ENCODE measurements at regions not wholly inside any gene's neighbourhood (a gene's known extent, or its start where the extent isn't known, plus 50 kb on each side); places are given as distances from the start of the nearest gene placed in this dataset.
"Not testable (repeated sequence)": the region's sequence is repeated elsewhere in the genome, so short reads cannot be mapped to it uniquely, and the experiment has no call there.

GRCh38 chr18:70582981-70583380, 294.1 kb downstream of the SOCS6 start:
- Histone ChIP-seq H3K36me3 (ENCODE audit: control insufficient read depth in 1 of 2, insufficient read depth in 2 of 2, low read length in 1 of 2) (no peaks in the 10 kb centered on the region), H3K4me1 (ENCODE audit: control insufficient read depth in 1 of 2, insufficient read depth in 2 of 2, low read length in 2 of 2) (no peaks in the 10 kb centered on the region), H3K4me3 (ENCODE audit: low read length in 2 of 2) (no peak overlapping the region), H3K27me3 (ENCODE audit: control insufficient read depth in 1 of 2, insufficient read depth in 2 of 2, low read length in 1 of 2) (no peaks in the 10 kb centered on the region), H3K9me3 (ENCODE audit: control insufficient read depth, low read length) (peaks cover 3% of the 10 kb centered on the region), H3K27ac (ENCODE audit: low read depth in 1 of 2, low read length in 2 of 2) (no peak overlapping the region)
- WGBS, 2 donors: 64 to 67% methylated on average over 2 of the region's 2 CpGs
- no peak for ATAC-seq (ENCODE audit: low FRiP score)
- intact Hi-C loops (cut with DNase I): no loop called here
- no peak for DNase-seq

DNA sequence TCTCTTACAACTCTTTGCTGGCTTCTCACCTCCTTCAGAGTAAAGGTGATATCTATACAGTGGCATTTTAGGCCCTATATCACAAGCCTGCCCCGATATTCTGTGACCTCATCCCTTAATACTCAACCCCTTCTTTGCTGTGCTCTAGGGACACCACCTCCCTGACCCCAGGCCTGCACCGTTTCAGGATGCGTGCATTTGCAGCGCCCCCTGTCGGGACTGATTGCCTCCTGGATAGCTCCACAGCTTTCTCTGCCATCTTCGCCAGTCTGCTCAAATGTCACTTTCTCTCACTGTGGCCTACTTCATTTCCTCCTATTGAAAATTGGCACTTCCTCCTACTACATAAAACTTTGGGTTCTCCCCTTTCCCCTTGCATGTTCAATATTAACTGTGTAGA, 289.6 kb downstream of the SOCS6 start:
- Histone ChIP-seq H3K4me3 (ENCODE audit: low read length in 2 of 2) (no peak overlapping the region), H3K36me3 (ENCODE audit: control insufficient read depth in 1 of 2, insufficient read depth in 2 of 2, low read length in 1 of 2) (no peaks in the 10 kb centered on the region), H3K4me1 (ENCODE audit: control insufficient read depth in 1 of 2, insufficient read depth in 2 of 2, low read length in 2 of 2) (no peaks in the 10 kb centered on the region), H3K9me3 (ENCODE audit: control insufficient read depth, low read length) (no peaks in the 10 kb centered on the region), H3K27ac (ENCODE audit: low read depth in 1 of 2, low read length in 2 of 2) (no peak overlapping the region), H3K27me3 (ENCODE audit: control insufficient read depth in 1 of 2, insufficient read depth in 2 of 2, low read length in 1 of 2) (no peaks in the 10 kb centered on the region)
- 33 to 41% methylated on average over 6 of the region's 6 CpGs for WGBS, 2 donors
- no peak for DNase-seq
- ATAC-seq (ENCODE audit: low FRiP score): no peak
- intact Hi-C loops (cut with DNase I): no loop called here

DNA sequence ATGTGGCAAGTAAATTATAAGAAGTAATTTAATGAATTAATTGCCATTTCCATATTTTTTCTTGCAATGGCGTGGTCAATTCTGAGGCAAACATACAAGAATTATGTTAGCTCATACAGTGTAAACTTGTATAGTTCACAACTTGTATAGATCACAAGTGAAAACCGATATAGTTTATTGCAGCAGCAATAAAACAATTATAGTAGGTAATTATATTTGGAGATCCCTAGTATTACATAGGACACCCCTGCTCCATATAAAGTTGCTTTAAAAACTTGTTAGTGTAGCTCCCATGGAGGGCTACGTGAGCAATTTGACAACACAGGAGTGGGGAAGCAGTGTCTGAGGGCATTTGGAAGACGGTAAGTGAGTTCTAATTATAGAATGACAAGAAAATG, 288.2 kb downstream of the SOCS6 start:
- WGBS, 2 donors: 58 to 60% methylated on average over 4 of the region's 4 CpGs
- intact Hi-C loops (cut with DNase I): no loop called here
- H3K27me3 ChIP-seq (ENCODE audit: control insufficient read depth in 1 of 2, insufficient read depth in 2 of 2, low read length in 1 of 2): no peaks in the 10 kb centered on the region
- H3K4me3 ChIP-seq (ENCODE audit: low read length in 2 of 2): no peak overlapping the region
- no peak overlapping the region for H3K27ac ChIP-seq (ENCODE audit: low read depth in 1 of 2, low read length in 2 of 2)
- no peaks in the 10 kb centered on the region for H3K36me3 ChIP-seq (ENCODE audit: control insufficient read depth in 1 of 2, insufficient read depth in 2 of 2, low read length in 1 of 2)
- no peaks in the 10 kb centered on the region for H3K4me1 ChIP-seq (ENCODE audit: control insufficient read depth in 1 of 2, insufficient read depth in 2 of 2, low read length in 2 of 2)
- no peaks in the 10 kb centered on the region for H3K9me3 ChIP-seq (ENCODE audit: control insufficient read depth, low read length)
- no peak for DNase-seq
- no peak for ATAC-seq (ENCODE audit: low FRiP score)

DNA sequence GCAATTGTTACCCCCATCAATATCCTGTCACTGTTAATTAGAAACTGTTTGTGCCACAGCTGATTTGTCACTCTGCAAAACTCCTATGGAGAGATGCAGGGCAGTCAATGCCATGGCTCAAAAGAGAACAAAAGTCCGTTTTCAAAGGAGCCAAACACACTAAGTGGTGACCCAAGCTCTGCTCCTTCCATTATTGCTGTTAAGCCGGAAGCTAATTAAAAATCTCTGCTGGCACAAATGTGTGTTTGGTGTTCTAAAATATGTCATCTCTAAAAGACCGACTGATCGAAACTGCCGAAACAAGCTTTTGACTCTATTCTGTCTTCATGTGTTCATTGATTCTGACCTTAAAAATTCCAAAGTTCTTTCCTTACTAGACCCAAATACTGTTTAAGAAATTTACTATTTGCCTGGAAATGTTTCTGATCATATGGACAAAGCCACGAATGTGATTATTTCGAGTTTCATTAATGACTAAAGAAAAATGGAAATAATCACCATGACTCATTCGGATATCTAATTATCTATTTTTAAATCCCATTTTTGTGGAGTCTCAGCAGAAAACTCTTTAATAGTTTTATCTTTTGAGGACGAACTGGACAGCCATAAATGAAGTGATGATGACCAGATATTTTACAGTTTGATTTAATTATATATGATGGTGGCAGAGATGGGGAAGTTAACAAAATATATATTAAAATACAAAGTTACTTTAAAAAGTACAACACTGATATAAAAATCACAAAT, 287.6 kb downstream of the SOCS6 start:
- Histone ChIP-seq H3K9me3 (ENCODE audit: control insufficient read depth, low read length) (no peaks in the 10 kb centered on the region), H3K4me1 (ENCODE audit: control insufficient read depth in 1 of 2, insufficient read depth in 2 of 2, low read length in 2 of 2) (no peaks in the 10 kb centered on the region), H3K27me3 (ENCODE audit: control insufficient read depth in 1 of 2, insufficient read depth in 2 of 2, low read length in 1 of 2) (no peaks in the 10 kb centered on the region), H3K27ac (ENCODE audit: low read depth in 1 of 2, low read length in 2 of 2) (no peak overlapping the region), H3K4me3 (ENCODE audit: low read length in 2 of 2) (no peak overlapping the region), H3K36me3 (ENCODE audit: control insufficient read depth in 1 of 2, insufficient read depth in 2 of 2, low read length in 1 of 2) (no peaks in the 10 kb centered on the region)
- ATAC-seq (ENCODE audit: low FRiP score) (no peak), DNase-seq (no peak)
- WGBS, 2 donors: 77% methylated on average over 9 of the region's 9 CpGs
- intact Hi-C loops (cut with DNase I): no loop called here

DNA sequence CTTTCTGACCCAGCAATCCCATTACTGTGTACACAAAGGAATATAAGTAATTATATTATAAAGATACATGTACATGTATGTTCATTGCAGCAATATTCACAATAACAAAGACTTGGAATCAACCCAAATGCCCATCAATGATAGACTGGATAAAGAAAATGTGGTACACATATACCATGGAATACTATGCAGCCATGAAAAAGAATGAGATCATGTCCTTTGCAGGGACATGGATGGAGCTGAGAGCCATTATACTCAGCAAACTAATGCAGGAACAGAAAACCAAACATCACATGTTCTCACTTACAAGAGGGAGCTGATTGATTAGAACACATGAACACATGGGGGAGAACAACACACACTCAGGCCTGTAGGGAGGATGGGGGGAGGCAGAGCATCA, 286.1 kb downstream of the SOCS6 start:
- DNase-seq; H3K4me3 ChIP-seq (ENCODE audit: low read length in 2 of 2); intact Hi-C loops (cut with DNase I); ATAC-seq (ENCODE audit: low FRiP score); H3K4me1 ChIP-seq (ENCODE audit: control insufficient read depth in 1 of 2, insufficient read depth in 2 of 2, low read length in 2 of 2); H3K9me3 ChIP-seq (ENCODE audit: control insufficient read depth, low read length); H3K27me3 ChIP-seq (ENCODE audit: control insufficient read depth in 1 of 2, insufficient read depth in 2 of 2, low read length in 1 of 2); H3K36me3 ChIP-seq (ENCODE audit: control insufficient read depth in 1 of 2, insufficient read depth in 2 of 2, low read length in 1 of 2); H3K27ac ChIP-seq (ENCODE audit: low read depth in 1 of 2, low read length in 2 of 2): not testable (repeated sequence)

DNA sequence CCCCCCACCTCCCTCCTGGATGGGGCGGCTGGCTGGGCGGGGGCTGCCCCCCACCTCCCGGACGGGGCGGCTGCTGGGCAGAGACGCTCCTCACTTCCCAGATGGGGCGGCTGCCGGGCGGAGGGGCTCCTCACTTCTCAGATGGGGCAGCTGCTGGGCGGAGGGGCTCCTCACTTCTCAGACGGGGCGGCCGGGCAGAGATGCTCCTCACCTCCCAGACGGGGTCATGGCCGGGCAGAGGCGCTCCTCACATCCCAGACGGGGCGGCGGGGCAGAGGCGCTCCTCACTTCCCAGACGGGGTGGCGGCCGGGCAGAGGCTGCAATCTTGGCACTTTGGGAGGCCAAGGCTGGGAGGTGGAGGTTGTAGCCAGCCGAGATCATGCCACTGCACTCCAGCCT, 280.8 kb downstream of the SOCS6 start:
- H3K4me1 ChIP-seq (ENCODE audit: control insufficient read depth in 1 of 2, insufficient read depth in 2 of 2, low read length in 2 of 2); H3K4me3 ChIP-seq (ENCODE audit: low read length in 2 of 2); H3K27me3 ChIP-seq (ENCODE audit: control insufficient read depth in 1 of 2, insufficient read depth in 2 of 2, low read length in 1 of 2); DNase-seq; H3K36me3 ChIP-seq (ENCODE audit: control insufficient read depth in 1 of 2, insufficient read depth in 2 of 2, low read length in 1 of 2); ATAC-seq (ENCODE audit: low FRiP score); H3K27ac ChIP-seq (ENCODE audit: low read depth in 1 of 2, low read length in 2 of 2); intact Hi-C loops (cut with DNase I); H3K9me3 ChIP-seq (ENCODE audit: control insufficient read depth, low read length): not testable (repeated sequence)
- 91 to 97% methylated on average over 13 to 24 of the region's 24 CpGs for WGBS, 2 donors

DNA sequence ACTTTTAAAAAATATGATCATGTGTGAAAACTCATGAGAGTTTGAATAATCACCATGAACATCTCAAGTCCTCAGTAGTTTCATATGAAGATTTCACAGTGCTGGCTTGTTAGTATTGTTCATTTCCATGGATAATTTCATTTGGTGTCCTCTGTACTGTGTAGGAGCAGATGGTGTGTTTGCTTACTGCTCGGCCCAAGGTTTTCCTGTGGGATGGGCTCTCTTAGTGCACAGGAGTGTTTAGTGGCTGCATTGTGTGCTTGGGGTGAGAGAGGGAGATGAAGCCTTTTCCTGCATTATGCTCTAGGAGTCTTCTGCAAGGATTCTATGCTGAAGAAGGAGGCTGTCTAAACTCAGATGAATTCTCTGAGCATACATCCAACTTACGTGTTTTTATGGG, 270.6 kb downstream of the SOCS6 start:
- intact Hi-C loops (cut with DNase I): no loop called here
- Histone ChIP-seq H3K4me3 (ENCODE audit: low read length in 2 of 2) (no peak overlapping the region), H3K36me3 (ENCODE audit: control insufficient read depth in 1 of 2, insufficient read depth in 2 of 2, low read length in 1 of 2) (no peaks in the 10 kb centered on the region), H3K27me3 (ENCODE audit: control insufficient read depth in 1 of 2, insufficient read depth in 2 of 2, low read length in 1 of 2) (no peaks in the 10 kb centered on the region), H3K27ac (ENCODE audit: low read depth in 1 of 2, low read length in 2 of 2) (no peak overlapping the region), H3K9me3 (ENCODE audit: control insufficient read depth, low read length) (no peaks in the 10 kb centered on the region), H3K4me1 (ENCODE audit: control insufficient read depth in 1 of 2, insufficient read depth in 2 of 2, low read length in 2 of 2) (no peaks in the 10 kb centered on the region)
- ATAC-seq (ENCODE audit: low FRiP score): no peak
- 89 to 94% methylated on average over 2 of the region's 2 CpGs for WGBS, 2 donors
- DNase-seq: no peak

GRCh38 chr18:70558371-70558770, 269.5 kb downstream of the SOCS6 start:
- H3K4me3 ChIP-seq (ENCODE audit: low read length in 2 of 2): no peak overlapping the region
- 85 to 96% methylated on average over 1 of the region's 1 CpG for whole genome bisulfite sequencing, 2 donors
- no peak for DNase-seq
- no peaks in the 10 kb centered on the region for H3K36me3 ChIP-seq (ENCODE audit: control insufficient read depth in 1 of 2, insufficient read depth in 2 of 2, low read length in 1 of 2)
- ATAC-seq (ENCODE audit: low FRiP score): no peak
- H3K4me1 ChIP-seq (ENCODE audit: control insufficient read depth in 1 of 2, insufficient read depth in 2 of 2, low read length in 2 of 2): no peaks in the 10 kb centered on the region
- no peaks in the 10 kb centered on the region for H3K9me3 ChIP-seq (ENCODE audit: control insufficient read depth, low read length)
- no peak overlapping the region for H3K27ac ChIP-seq (ENCODE audit: low read depth in 1 of 2, low read length in 2 of 2)
- H3K27me3 ChIP-seq (ENCODE audit: control insufficient read depth in 1 of 2, insufficient read depth in 2 of 2, low read length in 1 of 2): no peaks in the 10 kb centered on the region
- intact Hi-C loops (cut with DNase I): no loop called here

DNA sequence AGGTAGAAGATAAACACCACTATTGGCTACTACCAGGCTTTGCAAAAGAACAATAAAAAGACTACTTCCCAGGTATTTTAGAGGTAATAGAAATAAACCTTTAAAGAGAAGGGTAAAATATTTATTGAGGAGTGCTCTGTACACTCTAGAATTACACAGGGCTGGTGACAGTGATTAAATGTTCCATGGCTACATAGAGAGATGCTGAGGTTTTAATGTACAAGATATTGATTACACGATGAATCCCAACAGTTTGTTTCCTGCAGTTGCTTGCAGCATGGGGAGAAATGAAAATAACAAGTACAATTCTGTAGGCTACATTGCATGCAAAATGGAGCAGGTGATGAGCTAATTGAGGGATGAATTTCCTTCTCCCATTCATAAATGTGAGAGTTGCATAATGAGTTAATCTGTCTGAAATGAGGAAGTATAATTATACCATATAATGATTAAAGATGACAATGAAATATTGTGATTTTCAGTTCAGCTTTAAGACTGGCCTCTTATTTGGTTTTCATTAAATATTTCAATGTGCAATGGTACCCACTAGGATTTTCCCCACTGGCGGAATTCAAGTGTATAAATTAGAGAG, 266.1 kb downstream of the SOCS6 start:
- no peak for DNase-seq
- 84 to 88% methylated on average over 2 of the region's 2 CpGs for WGBS, 2 donors
- no peaks in the 10 kb centered on the region for H3K27me3 ChIP-seq (ENCODE audit: control insufficient read depth in 1 of 2, insufficient read depth in 2 of 2, low read length in 1 of 2)
- H3K4me3 ChIP-seq (ENCODE audit: low read length in 2 of 2): no peak overlapping the region
- H3K4me1 ChIP-seq (ENCODE audit: control insufficient read depth in 1 of 2, insufficient read depth in 2 of 2, low read length in 2 of 2): no peaks in the 10 kb centered on the region
- no peak overlapping the region for H3K27ac ChIP-seq (ENCODE audit: low read depth in 1 of 2, low read length in 2 of 2)
- H3K9me3 ChIP-seq (ENCODE audit: control insufficient read depth, low read length): no peaks in the 10 kb centered on the region
- ATAC-seq (ENCODE audit: low FRiP score): no peak
- H3K36me3 ChIP-seq (ENCODE audit: control insufficient read depth in 1 of 2, insufficient read depth in 2 of 2, low read length in 1 of 2): no peaks in the 10 kb centered on the region
- intact Hi-C loops (cut with DNase I): no loop called here

All from aorta (tissue), 5 donors.